PC-9 (cell line): ENCODE measurements at regions not wholly inside any gene's neighbourhood (a gene's known extent, or its start where the extent isn't known, plus 50 kb on each side); places are given as distances from the start of the nearest gene placed in this dataset.

ENCODE experiments used
- BruUV-seq: library from RNA; stranded (reverse); fragments of 400-500 nt; replicated peaks from 2 replicates; lab custom pipeline; 2021; lab: Mats Ljungman, UMichigan
- CTCF ChIA-PET: fragments of 300-600 bp; sonication (Branson Sonifier 250); formaldehyde crosslinking; loops from one replicate; lab custom pipeline; 2022; ENCODE audit warnings: antibody characterized with exemption; lab: Charles Lee
- POLR2A ChIA-PET: fragments of 300-600 bp; sonication (Branson Sonifier 250); formaldehyde crosslinking; loops from one replicate; lab custom pipeline; 2022; ENCODE audit warnings: antibody characterized with exemption; ENCODE audit not compliant: unreplicated experiment; lab: Charles Lee
- DNase-seq, 2 experiments: peaks; one replicate each; pipeline versions ENCODE4 v3.0.0 to v3.0.0-alpha.2; 2015 to 2022; ENCODE audit warnings: mixed read lengths in 1 of 2
- H2AFZ ChIP-seq: fragments of 200-600 bp; sonication (generic); 2 replicates; pipeline ENCODE4 v1.8.1; 2017; ENCODE audit warnings: antibody characterized with exemption
- H3F3A ChIP-seq: fragments of 200-600 bp; sonication (generic); 2 replicates; pipeline ENCODE4 v1.8.1; 2017; ENCODE audit warnings: antibody characterized with exemption, mild to moderate bottlenecking, low read depth; ENCODE audit not compliant: insufficient read depth
- H3K27ac ChIP-seq: fragments of 200-600 bp; sonication (generic); 2 replicates; pipeline ENCODE4 v1.6.1; 2016; ENCODE audit warnings: mixed run types
- H3K27me3 ChIP-seq: fragments of 200-600 bp; sonication (generic); 2 replicates; pipeline ENCODE4 v1.6.1; 2016; ENCODE audit warnings: low read depth, mixed run types; ENCODE audit not compliant: insufficient read depth
- H3K36me3 ChIP-seq: fragments of 200-600 bp; sonication (generic); 2 replicates; pipeline ENCODE4 v1.6.1; 2016; ENCODE audit warnings: low read depth, mixed run types
- H3K4me1 ChIP-seq: fragments of 200-600 bp; sonication (generic); replicated peaks from 2 replicates; pipeline ENCODE4 v1.6.1; 2016; ENCODE audit warnings: mixed run types; ENCODE audit not compliant: insufficient read depth
- H3K4me2 ChIP-seq: fragments of 200-600 bp; sonication (generic); 2 replicates; pipeline ENCODE4 v1.6.1; 2017; ENCODE audit warnings: mixed run types
- H3K4me3 ChIP-seq: fragments of 200-600 bp; sonication (generic); 2 replicates; pipeline ENCODE4 v1.6.1; 2016; ENCODE audit warnings: mixed run types
- H3K79me2 ChIP-seq: fragments of 200-600 bp; sonication (generic); 2 replicates; pipeline ENCODE4 v1.6.1; 2017; ENCODE audit warnings: low read depth, mixed run types
- H3K9me2 ChIP-seq: fragments of 200-600 bp; sonication (generic); 2 replicates; pipeline ENCODE4 v1.8.1; 2017; ENCODE audit warnings: mild to moderate bottlenecking; ENCODE audit not compliant: insufficient read depth
- H3K9me3 ChIP-seq: fragments of 200-600 bp; sonication (generic); 2 replicates; pipeline ENCODE4 v1.8.1; 2016; ENCODE audit warnings: low read depth; ENCODE audit not compliant: insufficient read depth
- H4K20me1 ChIP-seq: fragments of 200-600 bp; sonication (generic); 2 replicates; pipeline ENCODE4 v1.8.1; 2017; ENCODE audit not compliant: insufficient read depth
- CTCF ChIP-seq: fragments of 200-600 bp; sonication (generic); conservative IDR thresholded peaks from 2 replicates; pipeline ENCODE4 v1.6.1; 2017; ENCODE audit warnings: mixed run types, antibody characterized with exemption, mild to moderate bottlenecking, moderate library complexity
- EZH2 ChIP-seq: fragments of 200-600 bp; sonication (generic); IDR thresholded peaks from 2 replicates; pipeline ENCODE4 v1.8.0; 2017; ENCODE audit warnings: antibody characterized with exemption, low read depth
- intact Hi-C: fragments of 100-400 bp; cut with micrococcal nuclease; formaldehyde crosslinking; loops from one replicate; pipeline ENCODE4 v1.10.0; 2022; ENCODE audit not compliant: unreplicated experiment

- Histone ChIP-seq H3K27me3 (peaks cover 98% of the 10 kb centered on the region), H3F3A (no peaks in the 10 kb centered on the region), H2AFZ (no peak overlapping the region), H3K4me3 (no peak overlapping the region), H3K4me2 (no peak overlapping the region), H3K79me2 (no peaks in the 10 kb centered on the region), H3K4me1 (no peaks in the 10 kb centered on the region), H3K9me3 (no peaks in the 10 kb centered on the region), H3K27ac (no peak overlapping the region), H3K9me2 (no peaks in the 10 kb centered on the region), H4K20me1 (0 out of 2 replicates have a peak, but pooled peaks cover 4% of the 10 kb centered on the region), H3K36me3 (no peaks in the 10 kb centered on the region)
- intact Hi-C loops = no loop called here
- ChIA-PET CTCF (no interaction called here), POLR2A (no interaction called here)
- no peak for TF ChIP-seq CTCF
- TF ChIP-seq EZH2 = 0 out of 2 replicates have a peak, but pooled peaks have one; percentile 39
- peak in 1 of 2 experiments; percentile 25 for DNase-seq
- no TSS peak for BruUV-seq
Observed at GRCh38 chr20:59469267-59470252, 134.8 kb upstream of the PHACTR3 start.

- H2AFZ ChIP-seq = no peak overlapping the region
- H3K9me3 ChIP-seq = no peaks in the 10 kb centered on the region
- no peak overlapping the region for H3K4me3 ChIP-seq
- H3K27me3 ChIP-seq = peaks cover 96% of the 10 kb centered on the region
- CTCF ChIA-PET = no interaction called here
- no peaks in the 10 kb centered on the region for H3K9me2 ChIP-seq
- DNase-seq = peak in 1 of 2 experiments; percentile 10
- H3K27ac ChIP-seq = no peak overlapping the region
- no peaks in the 10 kb centered on the region for H3F3A ChIP-seq
- no TSS peak for BruUV-seq
- no peaks in the 10 kb centered on the region for H3K79me2 ChIP-seq
- POLR2A ChIA-PET = no interaction called here
- 0 out of 2 replicates have a peak, but pooled peaks cover 4% of the 10 kb centered on the region for H4K20me1 ChIP-seq
- no peak overlapping the region for H3K4me2 ChIP-seq
- no peaks in the 10 kb centered on the region for H3K36me3 ChIP-seq
- no peaks in the 10 kb centered on the region for H3K4me1 ChIP-seq
- intact Hi-C loops = no loop called here
- no peak for TF ChIP-seq EZH2
- no peak for TF ChIP-seq CTCF
Observed at GRCh38 chr20:59470521-59470920, 133.8 kb upstream of the PHACTR3 start.

GRCh38 chr20:59471653-59472421 lies 132.5 kb upstream of the PHACTR3 start:
- Histone ChIP-seq H3F3A (no peaks in the 10 kb centered on the region), H3K4me2 (no peak overlapping the region), H3K9me3 (no peaks in the 10 kb centered on the region), H3K4me1 (no peaks in the 10 kb centered on the region), H4K20me1 (0 out of 2 replicates have a peak, but pooled peaks cover 4% of the 10 kb centered on the region), H3K27ac (no peak overlapping the region), H3K36me3 (no peaks in the 10 kb centered on the region), H3K27me3 (peaks cover 97% of the 10 kb centered on the region), H3K9me2 (no peaks in the 10 kb centered on the region), H3K4me3 (no peak overlapping the region), H3K79me2 (no peaks in the 10 kb centered on the region), H2AFZ (no peak overlapping the region)
- DNase-seq = peak in 1 of 2 experiments; percentile 18
- TF ChIP-seq EZH2 (no peak), CTCF (no peak)
- no TSS peak for BruUV-seq
- intact Hi-C loops = no loop called here
- ChIA-PET CTCF (no interaction called here), POLR2A (no interaction called here)
